Adrenal gland (tissue), 9 donors: ENCODE measurements at regions not wholly inside any gene's neighbourhood (a gene's known extent, or its start where the extent isn't known, plus 50 kb on each side); places are given as distances from the start of the nearest gene placed in this dataset.

Experiments used
- DNase-seq, 7 donors: peaks; one replicate each; pipeline ENCODE4 v3.0.0-alpha.2; 2019 to 2020
- H3K27ac ChIP-seq, 5 donors: fragments of 200-600 bp; sonication (generic) in 4 of 5; 1 replicate in 3 of 5; 2 replicates in 2 of 5; pipeline versions ENCODE4 v1.5.1 to v1.8.0; 2016 to 2020; ENCODE audit warnings: mild to moderate bottlenecking in 1 of 5
- H3K27me3 ChIP-seq: fragments of 200-600 bp; 2 replicates; pipeline ENCODE4 v1.8.0; 2021
- H3K36me3 ChIP-seq, 2 donors: fragments of 200-600 bp; replicated peaks in 1 of 2; 1 replicate in 1 of 2; 2 replicates in 1 of 2; pipeline versions ENCODE4 v1.5.1 to v1.8.0; 2018 to 2022
- H3K4me1 ChIP-seq, 2 donors: fragments of 200-600 bp; replicated peaks in 1 of 2; 1 replicate in 1 of 2; 2 replicates in 1 of 2; pipeline versions ENCODE4 v1.5.1 to v1.8.0; 2018 to 2021
- H3K4me3 ChIP-seq, 4 donors: fragments of 200-600 bp; sonication (generic) in 3 of 4; one replicate each; pipeline ENCODE4 v1.5.1; 2016 to 2018
- H3K9me3 ChIP-seq, 3 donors: fragments of 200-600 bp; sonication (generic) in 1 of 3; replicated peaks in 1 of 3; 1 replicate in 2 of 3; 2 replicates in 1 of 3; pipeline versions ENCODE4 v1.5.1 to v1.8.0; 2016 to 2021
- CTCF ChIP-seq, 6 experiments: fragments of 450-650 bp in 4 of 6; fragments of 200-600 bp in 2 of 6; sonication (generic) in 1 of 6; IDR thresholded peaks; 1 replicate in 5 of 6; 2 replicates in 1 of 6; pipeline versions ENCODE4 v1.5.1 to v1.8.0; 2016 to 2021; ENCODE audit warnings: antibody characterized with exemption in 6 of 6, mild to moderate bottlenecking in 2 of 6, moderate library complexity in 1 of 6
- POLR2A ChIP-seq, 2 donors: fragments of 450-650 bp; IDR thresholded peaks; one replicate each; pipeline ENCODE4 v1.6.1; 2017; ENCODE audit warnings: antibody characterized with exemption in 2 of 2, mild to moderate bottlenecking in 2 of 2, moderate library complexity in 1 of 2
- WGBS, 4 donors: extraction: QIAGEN DNeasy Blood & Tissue Kit in 2 of 4; methylation state at CpG; one replicate each; pipeline versions ENCODE4 v1.1.5 to v1.1.7; 2013 to 2017; 5-methylcytosine and 5-hydroxymethylcytosine counted together
- intact Hi-C, 2 donors: fragments of 100-400 bp; cut with DNase I; formaldehyde crosslinking; loops; one replicate each; pipeline versions ENCODE4 v1.14.1 to v1.15.0; 2022 to 2023
- donor health status: healthy with polysubstance abuse.
- donor health status: Bipolar disorder and iron deficiency.
- donor health status: DM: yes; HTN: yes; CAD: no.
- donor health status: DM: no; HTN: no; CAD: no.
- donor health status: DM: no; HTN: no; CAD: no.

- 68 to 82% (median 76%) methylated on average over 6 of the region's 6 CpGs for WGBS, 4 donors
- TF ChIP-seq CTCF (IDR thresholded peaks at IDR 0.05) (no peak), POLR2A (IDR thresholded peaks at IDR 0.05) (no peak)
- Histone ChIP-seq H3K4me3 (no peak overlapping the region), H3K27ac (no peak overlapping the region), H3K4me1 (no peaks in the 10 kb centered on the region), H3K27me3 (no peaks in the 10 kb centered on the region), H3K36me3 (no peaks in the 10 kb centered on the region), H3K9me3 (no peaks in the 10 kb centered on the region)
- DNase-seq: no peak
- intact Hi-C loops: no loop called here
Measured at GRCh38 chr19:13600802-13601201, 94.5 kb upstream of the CACNA1A start.

GRCh38 chr19:13600091-13600490 lies 93.8 kb upstream of the CACNA1A start:
- no peaks in the 10 kb centered on the region for H3K27me3 ChIP-seq
- H3K27ac ChIP-seq: no peak overlapping the region
- no peak overlapping the region for H3K4me3 ChIP-seq
- DNase-seq: no peak
- no peaks in the 10 kb centered on the region for H3K4me1 ChIP-seq
- intact Hi-C loops: no loop called here
- no peaks in the 10 kb centered on the region for H3K9me3 ChIP-seq
- WGBS, 4 donors: 55 to 87% (median 79%) methylated on average over 4 to 9 of the region's 9 CpGs
- no peaks in the 10 kb centered on the region for H3K36me3 ChIP-seq
- TF ChIP-seq POLR2A (IDR thresholded peaks at IDR 0.05) (no peak), CTCF (IDR thresholded peaks at IDR 0.05) (no peak)

GRCh38 chr19:13599681-13600080 lies 93.4 kb upstream of the CACNA1A start:
- 73 to 80% (median 79%) methylated on average over 16 to 22 of the region's 22 CpGs for WGBS, 4 donors
- TF ChIP-seq POLR2A (IDR thresholded peaks at IDR 0.05) (no peak), CTCF (IDR thresholded peaks at IDR 0.05) (no peak)
- Histone ChIP-seq H3K27ac (no peak overlapping the region), H3K9me3 (no peaks in the 10 kb centered on the region), H3K4me1 (no peaks in the 10 kb centered on the region), H3K4me3 (no peak overlapping the region), H3K27me3 (no peaks in the 10 kb centered on the region), H3K36me3 (no peaks in the 10 kb centered on the region)
- DNase-seq: no peak
- intact Hi-C loops: loop anchor here (5.0 to 10.0 kb wide), 5 partner anchors 123 to 455 kb away; no protein-coding TSS in a partner anchor

- Histone ChIP-seq H3K4me1 (no peaks in the 10 kb centered on the region), H3K36me3 (no peaks in the 10 kb centered on the region), H3K27me3 (peaks cover 3% of the 10 kb centered on the region), H3K9me3 (no peaks in the 10 kb centered on the region), H3K27ac (no peak overlapping the region), H3K4me3 (no peak overlapping the region)
- no peak for TF ChIP-seq CTCF (IDR thresholded peaks at IDR 0.05)
- TF ChIP-seq POLR2A (IDR thresholded peaks at IDR 0.05): no peak
- intact Hi-C loops: loop anchor here (5.0 to 10.0 kb wide), 5 partner anchors 124 to 457 kb away; no protein-coding TSS in a partner anchor
- no peak for DNase-seq
Measured at GRCh38 chr19:13598098-13598497, 91.8 kb upstream of the CACNA1A start.
